Skeletal muscle satellite cell (primary cell): ENCODE measurements at regions not wholly inside any gene's neighbourhood (a gene's known extent, or its start where the extent isn't known, plus 50 kb on each side); places are given as distances from the start of the nearest gene placed in this dataset.
"Not testable (repeated sequence)": the region's sequence is repeated elsewhere in the genome, so short reads cannot be mapped to it uniquely, and the experiment has no call there.

ENCODE experiments used
- H3K27me3 ChIP-seq: 2 replicates; pipeline ENCODE4 v1.7.0; 2013; ENCODE audit warnings: low read length; ENCODE audit not compliant: control insufficient read depth, insufficient read depth
- H3K36me3 ChIP-seq: 2 replicates; pipeline ENCODE4 v1.7.0; 2013; ENCODE audit warnings: mild to moderate bottlenecking, control low read depth, low read length; ENCODE audit not compliant: insufficient read depth
- H3K4me1 ChIP-seq: 2 replicates; pipeline ENCODE4 v1.7.0; 2013; ENCODE audit warnings: low read length; ENCODE audit not compliant: control insufficient read depth, insufficient read depth
- H3K4me2 ChIP-seq: 2 replicates; pipeline ENCODE4 v1.7.0; 2013; ENCODE audit warnings: mild to moderate bottlenecking, low read length
- H3K4me3 ChIP-seq: 2 replicates; pipeline ENCODE4 v1.7.0; 2013; ENCODE audit warnings: low read length
- H3K9ac ChIP-seq: 2 replicates; pipeline ENCODE4 v1.7.0; 2013; ENCODE audit warnings: mild to moderate bottlenecking, low read depth, low read length, moderate library complexity
- H3K9me3 ChIP-seq: replicated peaks from 2 replicates; pipeline ENCODE4 v1.7.0; 2013; ENCODE audit warnings: mild to moderate bottlenecking, control low read depth, low read length

- H3K9me3 ChIP-seq = no peaks in the 10 kb centered on the region
- no peak overlapping the region for H3K4me3 ChIP-seq
- no peaks in the 10 kb centered on the region for H3K27me3 ChIP-seq
- H3K36me3 ChIP-seq = no peaks in the 10 kb centered on the region
- H3K4me2 ChIP-seq = no peak overlapping the region
- no peak overlapping the region for H3K9ac ChIP-seq
- H3K4me1 ChIP-seq = no peaks in the 10 kb centered on the region
These were observed 326.9 kb downstream of the NAF1 start for GRCh38 chr4:162839814-162840213.

GRCh38 chr4:162838671-162839070 is 328.0 kb downstream of the NAF1 start:
- Histone ChIP-seq H3K4me2 (no peak overlapping the region), H3K4me3 (no peak overlapping the region), H3K9me3 (no peaks in the 10 kb centered on the region)

GRCh38 chr4:162837679-162838078 is 329.0 kb downstream of the NAF1 start:
- Histone ChIP-seq H3K4me1 (no peaks in the 10 kb centered on the region), H3K9me3 (no peaks in the 10 kb centered on the region), H3K9ac (no peak overlapping the region), H3K36me3 (no peaks in the 10 kb centered on the region), H3K4me3 (no peak overlapping the region), H3K4me2 (no peak overlapping the region), H3K27me3 (no peaks in the 10 kb centered on the region)

More at GRCh38 chr4:162838671-162839070, 328.0 kb downstream of the NAF1 start:
- Histone ChIP-seq H3K27me3 (no peaks in the 10 kb centered on the region), H3K9ac (no peak overlapping the region), H3K36me3 (no peaks in the 10 kb centered on the region), H3K4me1 (no peaks in the 10 kb centered on the region)

DNA sequence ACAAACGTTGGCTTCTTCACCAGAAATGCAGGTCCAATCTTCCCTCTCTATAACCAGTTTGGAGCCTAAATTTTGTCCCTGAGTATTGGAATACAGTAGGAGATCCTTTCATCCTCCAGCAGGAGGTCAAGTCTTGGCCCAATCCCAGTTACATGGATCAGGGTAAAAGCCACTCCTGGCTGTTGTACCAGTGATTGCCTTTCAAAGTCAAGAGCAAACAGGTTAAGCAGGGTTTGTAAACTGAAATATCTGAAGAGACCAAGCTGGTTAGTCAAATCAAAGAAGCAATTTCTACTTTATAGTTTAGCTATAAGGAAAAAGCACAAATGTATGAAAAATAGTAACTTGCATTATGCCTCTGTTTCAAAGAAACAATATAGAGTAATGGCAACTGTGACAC is 329.4 kb downstream of the NAF1 start:
- no peak overlapping the region for H3K4me2 ChIP-seq
- H3K27me3 ChIP-seq = no peaks in the 10 kb centered on the region
- H3K36me3 ChIP-seq = no peaks in the 10 kb centered on the region
- no peak overlapping the region for H3K4me3 ChIP-seq
- H3K9ac ChIP-seq = no peak overlapping the region
- H3K9me3 ChIP-seq = no peaks in the 10 kb centered on the region
- H3K4me1 ChIP-seq = no peaks in the 10 kb centered on the region

- Histone ChIP-seq H3K4me3 (no peak overlapping the region), H3K4me2 (no peak overlapping the region), H3K9ac (no peak overlapping the region), H3K9me3 (no peaks in the 10 kb centered on the region), H3K27me3 (no peaks in the 10 kb centered on the region), H3K36me3 (no peaks in the 10 kb centered on the region), H3K4me1 (no peaks in the 10 kb centered on the region)
These were observed 329.9 kb downstream of the NAF1 start for GRCh38 chr4:162836773-162837172.

- not testable (repeated sequence) for H3K4me1 ChIP-seq, H3K9me3 ChIP-seq, H3K27me3 ChIP-seq, H3K9ac ChIP-seq, H3K36me3 ChIP-seq, H3K4me3 ChIP-seq, H3K4me2 ChIP-seq
These were observed 330.4 kb downstream of the NAF1 start for GRCh38 chr4:162836258-162836657.

GRCh38 chr4:162830899-162831298 is 335.8 kb downstream of the NAF1 start:
- Histone ChIP-seq H3K9ac (no peak overlapping the region), H3K27me3 (no peaks in the 10 kb centered on the region), H3K4me1 (no peaks in the 10 kb centered on the region), H3K36me3 (no peaks in the 10 kb centered on the region), H3K4me3 (no peak overlapping the region), H3K9me3 (no peaks in the 10 kb centered on the region), H3K4me2 (no peak overlapping the region)

- not testable (repeated sequence) for H3K9ac ChIP-seq, H3K36me3 ChIP-seq, H3K4me3 ChIP-seq, H3K4me1 ChIP-seq, H3K27me3 ChIP-seq, H3K9me3 ChIP-seq, H3K4me2 ChIP-seq
These were observed 349.3 kb downstream of the NAF1 start for GRCh38 chr4:162817374-162817773.

DNA sequence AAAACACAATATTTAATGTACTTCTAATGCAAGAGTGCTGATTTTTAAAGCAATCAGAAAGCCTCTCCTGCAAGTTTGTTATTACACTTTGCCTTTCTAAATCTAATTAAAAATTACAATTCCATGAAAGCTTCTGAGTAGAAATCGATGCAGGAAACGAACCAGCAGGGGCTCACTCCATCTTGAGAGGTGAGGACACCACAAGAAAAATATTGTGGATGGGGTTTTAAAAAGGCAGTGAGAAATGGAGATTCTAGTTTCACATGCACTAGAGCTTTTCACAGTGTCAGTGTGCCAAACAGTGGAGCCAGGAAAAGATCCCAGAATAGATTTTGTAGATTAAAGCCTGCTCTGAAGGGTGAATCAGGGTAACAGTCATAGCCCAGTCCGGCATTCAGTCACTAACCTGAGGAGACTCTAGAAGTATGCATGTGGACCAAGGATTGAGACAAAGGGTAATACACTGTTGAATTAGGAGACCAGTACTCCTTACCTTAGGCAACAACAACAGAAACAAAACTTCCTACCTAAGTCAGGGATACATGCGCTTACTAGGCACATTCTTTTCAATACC is 362.3 kb downstream of the NAF1 start:
- H3K36me3 ChIP-seq = no peaks in the 10 kb centered on the region
- H3K9me3 ChIP-seq = no peaks in the 10 kb centered on the region
- no peaks in the 10 kb centered on the region for H3K27me3 ChIP-seq
- H3K9ac ChIP-seq = no peak overlapping the region
- no peak overlapping the region for H3K4me2 ChIP-seq
- H3K4me3 ChIP-seq = no peak overlapping the region
- no peaks in the 10 kb centered on the region for H3K4me1 ChIP-seq

- Histone ChIP-seq H3K9ac (no peak overlapping the region), H3K36me3 (no peaks in the 10 kb centered on the region), H3K4me2 (no peak overlapping the region), H3K9me3 (no peaks in the 10 kb centered on the region), H3K4me1 (no peaks in the 10 kb centered on the region), H3K27me3 (no peaks in the 10 kb centered on the region), H3K4me3 (no peak overlapping the region)
These were observed 363.3 kb downstream of the NAF1 start for GRCh38 chr4:162803378-162803777.

DNA sequence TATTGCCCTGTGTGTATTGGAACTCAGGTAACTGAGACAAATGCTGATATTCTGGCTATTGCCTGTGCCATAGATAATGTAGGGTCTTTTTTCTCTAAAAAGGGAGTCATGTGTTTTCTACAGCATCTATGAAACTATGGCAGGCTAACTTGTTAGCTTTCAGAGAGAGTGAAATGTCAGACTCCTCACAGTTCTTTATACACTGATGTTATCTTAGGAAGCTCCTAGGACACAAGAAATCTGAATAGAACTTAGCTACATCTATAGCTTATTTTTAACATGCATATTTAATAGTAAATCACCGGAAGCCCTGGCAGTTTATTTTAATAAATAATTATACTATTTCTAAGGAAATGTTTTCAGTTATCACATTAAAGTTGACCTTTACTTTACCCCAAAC is 369.6 kb downstream of the NAF1 start:
- no peaks in the 10 kb centered on the region for H3K9me3 ChIP-seq
- no peaks in the 10 kb centered on the region for H3K27me3 ChIP-seq
- H3K4me3 ChIP-seq = no peak overlapping the region
- H3K4me2 ChIP-seq = no peak overlapping the region
- no peak overlapping the region for H3K9ac ChIP-seq
- H3K36me3 ChIP-seq = no peaks in the 10 kb centered on the region
- H3K4me1 ChIP-seq = no peaks in the 10 kb centered on the region

DNA sequence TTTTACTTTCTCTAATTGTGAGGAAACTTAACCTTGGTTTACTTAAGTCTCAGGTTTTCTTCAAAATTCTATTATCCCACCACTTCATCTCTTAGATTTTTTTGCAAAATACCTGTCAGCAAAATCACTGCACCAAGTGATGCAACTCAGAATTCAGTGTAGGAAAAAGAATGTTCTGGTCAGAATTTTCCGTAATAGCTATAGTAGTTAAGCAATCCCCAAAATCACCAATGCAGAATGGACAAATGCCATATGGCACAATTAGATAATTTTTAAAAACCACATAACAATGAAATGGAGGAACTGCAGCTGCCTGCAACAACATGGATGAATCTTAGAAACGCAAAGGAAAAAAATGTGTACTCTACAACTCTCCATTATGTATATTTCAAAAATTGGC is 373.1 kb downstream of the NAF1 start:
- Histone ChIP-seq H3K4me3 (no peak overlapping the region), H3K9me3 (no peaks in the 10 kb centered on the region)

More for the DNA sequence above, 373.1 kb downstream of the NAF1 start:
- no peaks in the 10 kb centered on the region for H3K4me1 ChIP-seq
- no peak overlapping the region for H3K4me2 ChIP-seq
- no peak overlapping the region for H3K9ac ChIP-seq
- no peaks in the 10 kb centered on the region for H3K27me3 ChIP-seq
- no peaks in the 10 kb centered on the region for H3K36me3 ChIP-seq
